ENCODE measurements at regions not wholly inside any gene's neighbourhood (a gene's known extent, or its start where the extent isn't known, plus 50 kb on each side); places are given as distances from the start of the nearest gene placed in this dataset.

DNA sequence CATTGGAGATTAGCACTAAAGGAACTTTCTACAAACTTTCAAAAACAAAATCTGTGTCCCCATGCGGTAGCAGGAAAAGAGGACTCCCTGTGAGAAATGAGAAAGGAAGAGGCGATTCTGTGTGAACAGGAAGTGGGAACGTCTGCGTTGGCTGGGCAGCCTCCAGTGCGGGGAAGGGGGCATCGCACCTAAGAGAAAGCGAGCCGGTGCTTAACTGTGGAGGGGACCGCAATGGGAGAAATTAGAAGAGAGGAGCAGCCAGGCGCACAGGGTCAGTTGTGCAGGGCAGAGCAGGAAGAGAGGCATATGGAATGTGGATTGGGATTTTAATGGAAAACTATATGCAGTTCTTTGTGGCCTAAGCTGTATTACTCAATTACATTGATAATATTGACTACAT, 77.4 kb upstream of the DOCK9 start:
- DNase-seq (ENCODE audit: low spot score) = no peak

DNA sequence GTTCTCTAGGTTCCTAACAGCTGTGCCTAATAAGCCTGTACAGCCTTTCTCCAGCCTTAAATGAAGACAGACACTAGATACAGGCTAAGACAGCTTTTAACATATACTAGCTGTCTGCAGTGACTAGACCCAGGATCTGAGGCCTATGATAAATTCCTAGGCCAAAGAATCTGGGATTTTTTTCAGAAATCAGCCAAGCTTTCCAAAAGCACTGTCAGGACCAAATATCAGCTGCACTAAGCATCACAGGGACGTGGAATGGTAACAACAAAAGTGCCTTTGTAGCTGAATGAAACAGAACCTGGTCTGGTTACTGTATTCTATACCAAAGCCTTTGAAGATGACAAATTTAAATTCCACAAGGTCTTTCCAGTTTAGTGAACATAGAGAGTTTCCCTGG, 77.9 kb upstream of the DOCK9 start:
- DNase-seq (ENCODE audit: low spot score) = no peak

DNA sequence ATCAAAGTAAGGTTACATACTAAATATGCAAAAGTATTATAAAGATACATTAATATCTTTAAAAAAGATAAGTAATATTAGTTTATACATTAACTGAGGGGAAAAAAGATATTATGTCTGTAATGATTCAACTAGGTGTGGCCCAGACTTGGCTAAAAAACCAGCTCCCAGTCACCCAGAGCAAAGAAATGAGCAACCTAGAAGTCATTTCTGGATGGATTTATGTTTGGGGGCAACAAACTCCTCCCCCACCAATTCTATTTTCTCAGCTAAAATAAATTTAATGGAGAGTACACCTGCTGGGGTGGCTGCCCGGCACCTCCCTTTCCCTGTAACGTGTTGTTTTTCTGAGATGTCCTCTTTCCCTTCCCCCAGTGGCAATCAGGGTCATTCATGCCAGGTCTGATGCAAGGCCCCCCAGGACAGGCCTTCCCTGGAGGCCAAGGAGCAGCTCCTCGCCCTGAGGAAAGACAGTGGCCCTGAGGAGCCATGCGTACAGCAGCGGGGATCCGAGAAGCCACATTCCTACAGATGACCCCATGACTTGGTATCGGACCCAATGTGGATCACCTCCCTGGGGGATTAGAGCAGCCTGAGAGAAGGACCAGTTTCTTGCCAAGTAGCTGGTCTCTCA, 78.6 kb upstream of the DOCK9 start:
- no peak for DNase-seq (ENCODE audit: low spot score)

DNA sequence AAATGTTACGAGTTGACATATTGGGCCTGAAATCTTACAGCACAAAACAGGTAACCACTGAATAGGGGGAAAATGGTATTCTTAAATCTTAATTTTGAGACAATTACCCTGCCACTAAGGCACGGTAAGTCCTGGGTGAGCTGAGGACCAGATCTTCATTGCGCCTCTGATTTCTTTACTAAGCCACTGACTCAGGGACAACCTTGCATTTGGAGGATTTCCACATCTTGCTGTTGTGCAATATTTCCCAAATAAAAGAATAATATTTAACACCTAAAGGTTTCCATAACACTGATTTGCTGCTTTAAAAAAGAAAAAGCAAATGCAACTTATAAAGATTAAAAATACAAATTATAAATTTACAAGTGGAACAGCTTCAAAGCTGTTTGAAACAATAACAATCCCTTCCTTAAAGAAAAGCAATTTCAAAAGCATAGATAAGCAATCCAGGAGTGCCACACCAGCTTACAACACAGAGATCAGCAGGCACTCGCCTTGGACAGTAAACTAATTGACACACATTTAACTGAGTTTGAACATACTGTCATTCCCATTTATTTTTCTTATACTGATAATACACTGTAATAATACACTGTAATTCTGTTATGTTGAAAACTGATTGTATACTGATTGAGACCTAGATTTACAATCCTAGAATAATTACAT, 79.6 kb upstream of the DOCK9 start:
- no peak for DNase-seq (ENCODE audit: low spot score)

DNA sequence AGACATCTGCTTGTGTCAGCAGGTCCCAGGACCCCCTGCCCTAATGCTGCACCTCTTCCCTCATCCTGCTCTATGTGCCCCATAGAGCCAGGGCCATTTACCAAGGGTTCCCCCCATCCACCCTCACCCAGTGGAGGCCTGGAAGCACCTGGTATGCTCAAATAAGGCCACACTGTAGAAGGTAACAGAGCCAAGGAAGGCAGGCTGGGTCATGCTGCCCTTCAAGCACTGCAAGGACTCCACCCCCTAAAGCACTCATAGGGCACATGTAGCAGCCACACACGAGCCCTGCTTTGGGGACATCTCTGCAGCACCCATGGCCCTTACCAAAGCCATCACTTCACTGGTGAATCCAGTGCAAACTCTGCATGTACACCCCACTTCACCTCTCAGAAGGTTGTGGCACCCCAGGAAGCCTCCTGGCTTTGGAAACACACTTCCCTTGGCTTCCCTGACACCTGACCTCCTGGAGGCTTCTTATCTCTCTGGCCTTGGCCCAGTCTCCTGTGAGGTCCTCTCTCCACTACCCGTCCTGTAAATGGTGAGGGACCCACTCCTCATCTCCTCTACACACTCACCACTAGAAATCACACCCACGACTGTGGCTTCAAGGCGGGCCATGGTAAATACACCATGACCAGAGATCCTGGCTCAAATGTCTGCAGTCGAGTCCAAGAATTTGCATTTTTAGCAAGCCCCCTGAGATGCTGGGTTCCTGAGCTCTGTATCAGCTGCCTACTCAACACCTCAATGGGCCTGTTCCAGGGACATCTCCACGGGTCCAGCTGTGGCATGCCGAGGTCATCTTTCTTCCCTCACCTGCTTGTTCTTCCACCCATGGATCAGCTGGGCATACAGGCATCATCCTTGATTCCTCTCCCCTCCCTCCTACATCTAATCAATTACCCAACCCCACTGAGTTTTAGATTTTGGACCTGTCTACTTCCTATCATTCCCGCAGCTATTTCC, 80.9 kb upstream of the DOCK9 start:
- no peak for DNase-seq (ENCODE audit: low spot score)

DNA sequence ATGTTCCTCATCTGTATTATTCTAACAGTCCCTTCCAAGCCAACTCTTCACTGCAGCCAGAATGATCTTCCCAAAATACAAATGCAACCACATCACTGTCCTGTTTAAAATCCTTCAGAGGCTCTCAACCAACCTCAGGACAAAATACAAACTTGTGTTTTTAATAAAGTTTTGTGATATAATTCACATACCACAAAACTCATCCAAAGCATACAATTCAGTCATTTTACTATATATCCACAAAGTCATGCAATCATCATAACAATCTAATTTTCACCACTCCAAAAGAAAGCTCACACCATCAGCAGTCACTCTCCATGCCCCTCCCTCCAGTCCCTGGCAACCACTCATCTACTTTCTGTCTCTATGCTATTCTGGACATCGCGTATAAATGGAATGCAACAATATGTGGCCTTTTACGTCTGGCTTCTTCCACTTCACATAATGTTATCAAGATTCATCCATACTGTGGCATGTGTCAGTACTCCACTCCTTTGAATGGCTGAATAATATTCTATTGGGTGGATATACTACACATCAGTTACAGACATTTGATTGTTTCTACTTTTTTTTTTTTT, 81.7 kb upstream of the DOCK9 start:
- DNase-seq (ENCODE audit: low spot score) = no peak

DNA sequence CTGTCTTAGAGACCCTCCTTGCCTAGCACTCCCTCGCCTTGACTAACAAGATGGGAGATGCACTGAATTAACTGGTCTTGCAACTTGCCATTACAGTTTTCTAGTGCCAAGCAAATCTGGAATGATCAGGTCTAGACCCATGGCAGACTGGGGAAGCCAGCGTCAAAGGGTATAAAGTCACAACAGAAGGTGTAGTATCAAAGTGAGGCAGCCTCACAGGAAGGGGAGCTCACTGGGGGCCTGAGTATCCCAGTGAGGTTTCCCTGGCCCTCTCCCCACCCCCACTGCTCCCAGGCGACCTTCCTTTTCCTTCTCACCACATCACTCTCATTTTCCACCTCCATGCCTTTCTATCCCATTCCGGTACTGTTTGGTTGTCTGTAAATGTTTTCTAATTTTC, 83.5 kb upstream of the DOCK9 start:
- DNase-seq (ENCODE audit: low spot score) = no peak

DNA sequence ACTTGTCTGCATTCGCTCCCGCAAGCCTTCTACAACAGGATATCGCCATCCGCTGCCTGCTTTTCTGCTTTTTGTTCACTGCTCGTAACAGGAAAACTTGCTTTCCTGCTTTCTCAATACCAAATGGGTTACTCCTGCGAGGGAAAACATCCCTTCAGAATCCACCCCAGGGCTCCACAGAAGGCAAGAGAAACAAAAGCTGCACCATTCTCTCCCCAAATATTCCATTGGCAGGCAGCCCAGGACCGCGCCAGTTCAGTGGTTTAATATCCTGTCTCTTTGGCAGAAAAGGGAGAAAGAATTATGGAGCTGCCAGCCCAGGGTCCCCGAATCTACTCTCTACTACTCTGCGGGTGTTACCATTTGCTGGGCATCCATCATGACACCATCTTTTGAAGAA, 84.7 kb upstream of the DOCK9 start:
- peak; percentile 67 for DNase-seq (ENCODE audit: low spot score)

DNA sequence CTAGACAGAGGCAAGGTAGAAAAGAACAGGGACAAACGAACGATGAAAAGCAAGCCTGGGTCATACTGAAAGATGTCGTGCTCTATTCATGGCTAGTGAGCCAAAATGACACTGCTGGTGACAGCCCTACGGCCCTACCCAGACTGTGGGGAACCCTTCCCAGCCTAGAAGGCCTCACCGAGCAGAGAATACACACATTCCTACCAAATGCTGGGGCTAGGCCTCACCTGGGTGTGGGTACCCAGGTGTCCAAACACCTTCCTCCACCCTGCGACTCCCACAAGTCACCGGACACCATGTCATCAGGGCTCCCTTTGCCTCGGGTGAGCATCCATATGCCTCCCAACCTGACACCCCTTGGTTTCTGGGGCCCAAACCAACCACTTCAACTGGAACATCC, 85.3 kb upstream of the DOCK9 start:
- DNase-seq (ENCODE audit: low spot score) = no peak

DNA sequence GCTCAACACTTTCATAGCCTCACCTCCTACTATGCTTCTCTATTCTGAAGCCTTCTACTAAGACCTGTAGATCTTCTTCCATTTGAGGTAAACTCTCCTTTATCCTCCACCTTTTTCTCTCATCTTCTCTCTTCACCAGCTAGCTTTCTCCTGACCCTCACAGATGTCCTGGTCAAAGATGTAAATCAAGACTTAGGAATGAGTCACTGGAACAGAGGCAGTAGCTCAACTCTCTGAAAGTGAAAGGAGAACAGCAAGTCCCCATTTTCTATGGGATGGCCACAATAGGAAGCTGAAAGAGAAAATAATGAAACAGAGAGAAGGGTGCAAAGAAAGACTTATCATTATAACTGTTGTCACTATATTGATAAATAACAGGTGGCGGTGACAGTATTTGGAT, 86.1 kb upstream of the DOCK9 start:
- DNase-seq (ENCODE audit: low spot score) = no peak

DNA sequence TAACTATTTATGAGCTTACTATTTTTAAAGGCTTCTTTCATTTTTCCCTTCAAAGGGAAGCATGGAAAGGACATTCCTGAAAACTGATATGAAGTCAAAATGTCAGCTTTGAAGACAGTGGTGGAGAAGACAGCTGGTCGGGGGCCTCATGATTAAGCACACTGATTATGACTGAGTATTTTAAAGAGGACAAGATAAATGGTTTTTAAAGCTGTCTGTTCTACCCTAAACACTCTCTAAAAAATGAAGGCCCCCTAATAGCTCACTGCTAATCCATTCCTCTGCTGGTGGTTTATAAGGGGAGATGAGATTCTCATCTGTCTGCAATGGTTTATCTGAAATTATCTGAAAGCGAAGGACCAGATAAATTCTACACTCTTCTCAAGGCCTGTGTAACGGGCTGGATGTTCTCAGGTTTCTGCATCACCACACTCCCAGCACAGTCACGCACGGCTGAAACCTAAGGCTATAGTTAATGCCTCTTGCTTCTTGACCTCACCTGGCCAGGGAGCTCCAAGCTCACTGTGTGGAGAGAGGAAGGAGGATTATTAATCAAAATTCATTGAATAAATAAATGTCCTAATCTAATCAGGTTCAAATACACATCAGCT, 86.9 kb upstream of the DOCK9 start:
- no peak for DNase-seq (ENCODE audit: low spot score)

DNA sequence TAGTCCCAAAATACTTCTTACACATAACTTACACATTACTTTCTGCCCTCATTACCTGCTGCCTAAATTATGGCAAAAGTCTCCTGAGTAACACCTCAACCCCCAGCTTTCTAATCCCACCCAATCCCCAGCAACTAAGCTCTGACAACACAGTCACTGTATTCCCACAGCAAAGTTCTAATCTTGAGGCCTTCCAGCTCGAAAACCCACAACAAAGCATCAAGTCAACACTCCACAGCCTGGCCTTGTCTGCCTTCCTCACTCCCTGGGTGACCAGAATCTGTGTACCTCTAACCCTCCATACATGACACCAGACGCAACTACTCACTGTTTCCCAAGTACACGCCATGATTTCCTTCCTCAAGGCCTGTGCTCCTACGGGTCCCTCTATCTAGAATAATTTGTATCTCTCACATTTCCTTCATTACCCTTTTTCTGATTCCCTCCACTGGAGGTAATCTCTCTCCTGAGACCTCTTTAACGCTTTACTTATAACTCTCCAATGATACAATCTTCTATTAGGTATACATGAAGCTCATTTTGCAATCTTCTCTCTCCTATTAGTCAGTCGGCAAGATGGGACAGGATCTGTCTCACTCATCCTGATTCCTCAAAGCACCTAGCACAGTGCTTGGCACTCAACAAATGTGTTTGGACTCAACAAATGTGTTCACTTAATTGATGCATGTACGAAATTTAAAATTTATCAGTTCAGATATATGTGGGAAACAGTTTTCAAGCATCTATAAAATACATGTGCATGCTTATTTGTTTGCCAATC, 87.6 kb upstream of the DOCK9 start:
- DNase-seq (ENCODE audit: low spot score) = no peak

DNA sequence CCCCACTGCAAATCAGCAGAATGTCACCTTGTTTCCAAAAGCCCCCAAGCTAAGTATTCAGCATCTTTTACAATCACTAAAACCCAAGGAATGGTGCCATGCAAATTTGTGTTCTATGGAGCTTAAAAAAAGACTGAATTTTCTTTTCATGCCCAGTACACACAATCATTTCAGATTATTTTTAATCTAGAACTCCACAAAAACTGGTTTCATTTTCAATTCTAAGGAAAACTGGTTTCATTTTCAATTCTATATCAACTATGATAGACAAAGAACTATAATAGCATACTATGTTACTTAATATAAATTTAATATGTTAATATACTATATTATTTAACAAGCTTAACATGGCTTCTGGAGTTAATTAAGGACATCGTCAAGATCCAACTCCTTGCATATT, 88.4 kb upstream of the DOCK9 start:
- DNase-seq (ENCODE audit: low spot score) = no peak

DNA sequence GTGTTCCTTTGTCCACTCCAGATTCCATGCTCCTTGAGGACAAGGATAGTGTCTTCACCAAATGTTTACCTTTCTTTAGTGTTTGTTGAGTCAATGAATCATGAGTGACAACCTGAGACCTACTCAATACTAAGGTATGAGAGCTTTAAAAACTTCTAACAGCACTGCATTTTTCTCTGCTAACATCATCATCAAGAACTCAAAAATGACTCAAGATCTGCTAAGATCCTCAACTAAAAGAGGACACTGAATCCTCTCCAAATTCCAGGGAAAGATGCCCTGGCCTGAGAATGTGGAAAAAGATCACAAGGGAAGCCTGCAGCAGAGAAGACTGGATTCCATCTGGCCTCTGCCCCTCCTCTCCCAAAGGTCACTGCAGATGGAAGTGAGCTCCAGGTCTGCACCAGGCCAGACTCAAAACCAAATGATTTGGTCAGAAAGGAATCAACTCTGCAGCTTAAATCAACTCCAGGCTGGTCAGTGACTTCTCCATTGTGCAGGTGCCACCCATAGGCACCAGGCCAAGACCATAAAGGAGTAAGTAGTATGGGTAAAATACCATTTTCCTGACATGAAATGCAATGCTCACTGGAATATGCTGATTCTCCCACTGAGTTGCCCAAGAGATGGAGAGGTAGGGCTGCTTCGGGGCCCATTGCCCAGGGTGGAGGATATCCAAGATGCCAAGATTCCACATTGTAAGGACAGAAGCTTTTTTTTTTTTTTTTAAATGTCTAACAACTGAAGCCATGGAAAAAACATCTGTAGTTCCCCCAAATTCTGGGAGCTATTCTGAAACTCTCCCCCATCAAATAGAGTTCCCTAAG, 89.5 kb upstream of the DOCK9 start:
- peak; percentile 92 for DNase-seq (ENCODE audit: low spot score)

DNA sequence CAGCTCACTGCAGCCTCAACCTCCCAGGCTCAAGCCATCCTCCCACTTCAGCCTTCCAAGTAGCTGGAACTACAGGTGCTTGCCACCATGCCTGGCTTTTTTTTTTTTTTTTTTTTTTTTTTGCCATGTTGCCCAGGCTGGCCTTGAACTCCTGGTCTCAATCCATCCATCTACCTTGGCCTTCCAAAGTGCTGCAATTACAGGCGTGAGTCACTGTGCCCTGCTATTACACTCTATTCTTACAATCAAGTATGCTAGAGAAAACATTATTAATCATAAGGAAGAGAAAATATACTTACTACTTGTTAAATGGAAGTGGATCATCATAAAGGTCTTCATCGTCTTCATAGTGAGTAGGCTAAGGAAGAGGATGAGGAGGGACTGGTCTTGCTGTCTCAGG, 93.3 kb upstream of the DOCK9 start:
- DNase-seq (ENCODE audit: low spot score) = no peak

DNA sequence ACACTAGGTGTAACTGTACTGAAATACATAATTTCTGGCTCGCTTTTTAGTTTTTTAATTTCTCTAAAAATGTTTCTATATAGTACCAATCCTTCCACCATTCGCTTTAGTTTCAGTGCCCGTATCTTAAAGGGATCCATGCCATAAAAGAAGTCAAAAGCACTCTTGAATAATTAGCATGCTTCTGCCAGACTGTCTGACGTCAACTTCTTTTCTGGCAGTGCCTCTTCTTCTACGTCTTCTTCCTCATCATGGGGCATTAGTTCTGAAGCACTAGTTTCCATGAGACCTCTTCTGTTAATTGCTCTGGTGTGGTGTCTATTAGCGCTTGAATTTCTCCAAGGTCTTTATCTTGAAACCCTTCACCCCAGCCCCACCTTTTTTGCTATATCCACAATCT, 93.8 kb upstream of the DOCK9 start:
- no peak for DNase-seq (ENCODE audit: low spot score)

DNA sequence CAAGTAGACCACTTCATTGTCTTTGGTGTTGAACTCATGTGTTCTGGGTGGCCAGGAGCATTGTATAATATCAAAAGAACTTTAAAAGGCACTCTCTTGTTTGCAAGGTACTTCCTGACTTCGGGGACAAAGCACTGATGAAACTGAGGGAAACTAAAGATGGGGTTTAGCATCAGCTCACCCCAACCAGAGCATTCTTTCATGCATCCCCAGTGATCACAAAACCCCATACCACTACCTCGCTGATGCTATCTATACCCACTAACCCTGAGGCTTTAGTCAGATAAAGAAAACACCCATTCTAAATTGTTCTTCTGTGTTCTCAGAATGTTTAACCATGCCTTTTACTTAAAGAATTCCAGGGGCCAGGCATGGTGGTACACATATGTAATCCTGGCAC, 94.5 kb upstream of the DOCK9 start:
- no peak for DNase-seq (ENCODE audit: low spot score)

DNA sequence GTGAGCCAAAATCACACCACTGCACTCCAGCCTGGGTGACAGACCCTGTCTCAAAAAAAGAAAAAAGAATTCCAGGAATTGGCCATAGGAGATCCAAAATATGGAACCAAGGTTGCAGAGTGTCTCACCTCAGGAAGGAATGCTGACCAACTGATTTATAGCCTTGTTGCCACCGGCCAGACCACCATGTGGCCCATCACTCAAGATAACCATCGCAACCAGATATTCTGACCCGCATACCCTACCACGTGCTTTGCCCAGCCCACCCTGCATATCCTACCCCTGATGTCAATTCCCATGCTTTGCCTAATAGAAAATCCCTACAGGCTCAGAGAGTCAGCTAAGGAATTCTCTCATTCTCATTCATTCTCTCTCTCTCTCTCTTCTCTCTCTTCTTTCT, 95.1 kb upstream of the DOCK9 start:
- no peak for DNase-seq (ENCODE audit: low spot score)

DNA sequence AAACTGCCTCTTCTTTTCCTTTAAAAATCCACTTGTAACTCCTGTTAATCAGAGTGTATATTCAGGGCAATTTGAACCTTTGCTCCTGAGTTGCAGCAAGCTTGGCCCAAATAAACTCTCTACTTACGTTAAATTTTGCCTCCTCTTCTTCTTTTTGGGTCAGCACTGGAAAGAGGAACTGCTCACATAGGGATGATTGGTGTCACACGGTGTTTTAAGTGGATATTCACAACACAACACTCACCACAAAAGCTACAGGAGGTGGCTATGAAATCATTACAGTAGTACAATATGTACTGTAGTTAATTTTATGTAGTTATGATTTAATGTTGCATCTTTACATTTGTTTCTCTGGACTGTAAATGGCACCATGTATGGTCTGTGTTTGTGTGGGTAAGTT, 96.8 kb upstream of the DOCK9 start:
- no peak for DNase-seq (ENCODE audit: low spot score)

Data from A172 (cell line).